Neural crest cell (in vitro differentiated cells): ENCODE measurements at regions not wholly inside any gene's neighbourhood (a gene's known extent, or its start where the extent isn't known, plus 50 kb on each side); places are given as distances from the start of the nearest gene placed in this dataset.

Experiments
- DNase-seq: peaks from one replicate; pipeline ENCODE4 v3.0.0; 2021; ENCODE audit warnings: low read depth, mixed read lengths, low spot score
- H3K27ac Mint-ChIP-seq: one replicate; pipeline ENCODE4 v1.8.0; 2021; ENCODE audit warnings: mild to moderate bottlenecking, mixed read lengths; ENCODE audit not compliant: unreplicated experiment
- H3K27me3 Mint-ChIP-seq: 2 replicates; pipeline ENCODE4 v1.8.0; 2021; ENCODE audit warnings: low read depth, mild to moderate bottlenecking, mixed read lengths
- H3K36me3 Mint-ChIP-seq: 2 replicates; pipeline ENCODE4 v1.8.0; 2021; ENCODE audit warnings: low read depth, mild to moderate bottlenecking, mixed read lengths
- H3K4me1 Mint-ChIP-seq: 2 replicates; pipeline ENCODE4 v1.8.0; 2021; ENCODE audit warnings: mixed read lengths
- H3K4me3 Mint-ChIP-seq: one replicate; pipeline ENCODE4 v1.8.0; 2021; ENCODE audit warnings: mild to moderate bottlenecking, mixed read lengths
- H3K9me3 Mint-ChIP-seq: 2 replicates; pipeline ENCODE4 v1.8.0; 2021; ENCODE audit warnings: mixed read lengths
- TF ChIP-seq, protein P1 (sequence below): fragments of 200-600 bp; sonication (generic); conservative IDR thresholded peaks from 2 replicates; pipeline ENCODE4 v1.5.0; 2021; ENCODE audit warnings: antibody characterized with exemption, mild to moderate bottlenecking

DNA sequence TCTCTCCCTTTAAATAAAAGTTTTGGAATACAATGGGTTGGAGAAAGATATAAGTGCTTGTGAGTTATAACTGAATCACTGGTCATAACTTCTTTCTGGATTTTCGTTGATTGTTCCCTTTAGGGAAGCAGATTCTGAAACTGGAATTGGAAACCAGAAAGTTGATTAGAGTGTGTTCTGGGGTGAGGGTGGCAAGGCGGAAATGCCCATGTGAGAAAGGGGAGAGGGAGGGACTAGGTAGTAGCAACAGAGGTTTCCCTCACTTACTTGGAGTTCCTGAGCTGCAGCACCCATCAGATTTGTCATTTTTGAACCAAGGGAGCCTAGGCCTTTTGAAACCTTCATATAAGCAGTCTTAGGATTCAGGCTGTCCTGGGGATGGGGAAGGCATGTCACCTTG lies 453.4 kb downstream of the KCNJ3 start:
- DNase-seq, result no peak
- peak overlapping the region; percentile 87 for H3K27ac Mint-ChIP-seq
- TF ChIP-seq, protein P1, sequence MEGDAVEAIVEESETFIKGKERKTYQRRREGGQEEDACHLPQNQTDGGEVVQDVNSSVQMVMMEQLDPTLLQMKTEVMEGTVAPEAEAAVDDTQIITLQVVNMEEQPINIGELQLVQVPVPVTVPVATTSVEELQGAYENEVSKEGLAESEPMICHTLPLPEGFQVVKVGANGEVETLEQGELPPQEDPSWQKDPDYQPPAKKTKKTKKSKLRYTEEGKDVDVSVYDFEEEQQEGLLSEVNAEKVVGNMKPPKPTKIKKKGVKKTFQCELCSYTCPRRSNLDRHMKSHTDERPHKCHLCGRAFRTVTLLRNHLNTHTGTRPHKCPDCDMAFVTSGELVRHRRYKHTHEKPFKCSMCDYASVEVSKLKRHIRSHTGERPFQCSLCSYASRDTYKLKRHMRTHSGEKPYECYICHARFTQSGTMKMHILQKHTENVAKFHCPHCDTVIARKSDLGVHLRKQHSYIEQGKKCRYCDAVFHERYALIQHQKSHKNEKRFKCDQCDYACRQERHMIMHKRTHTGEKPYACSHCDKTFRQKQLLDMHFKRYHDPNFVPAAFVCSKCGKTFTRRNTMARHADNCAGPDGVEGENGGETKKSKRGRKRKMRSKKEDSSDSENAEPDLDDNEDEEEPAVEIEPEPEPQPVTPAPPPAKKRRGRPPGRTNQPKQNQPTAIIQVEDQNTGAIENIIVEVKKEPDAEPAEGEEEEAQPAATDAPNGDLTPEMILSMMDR, result no peak
- H3K4me3 Mint-ChIP-seq, result no peak overlapping the region
- peaks cover 3% of the 10 kb centered on the region for H3K4me1 Mint-ChIP-seq
- H3K36me3 Mint-ChIP-seq, result no peaks in the 10 kb centered on the region
- no peaks in the 10 kb centered on the region for H3K9me3 Mint-ChIP-seq
- no peaks in the 10 kb centered on the region for H3K27me3 Mint-ChIP-seq

DNA sequence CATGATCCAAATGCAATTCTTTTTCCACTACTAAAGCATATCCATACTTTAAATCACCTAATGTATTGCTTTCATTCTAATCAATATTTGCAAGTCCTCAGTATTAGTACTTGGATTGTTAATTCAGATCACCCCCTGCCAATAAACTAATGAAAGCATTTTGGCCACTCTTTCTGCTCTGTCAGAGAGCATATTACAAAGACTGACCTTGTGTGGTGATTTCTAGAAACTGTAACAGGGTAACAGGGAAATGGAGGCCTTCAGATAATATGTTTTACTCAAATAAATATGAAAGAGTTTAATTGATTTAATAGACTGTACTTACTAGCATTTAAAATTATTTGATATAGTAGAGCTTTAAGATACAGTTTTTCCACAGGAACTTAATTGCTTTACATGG lies 453.0 kb downstream of the KCNJ3 start:
- no peak for DNase-seq
- no peaks in the 10 kb centered on the region for H3K27me3 Mint-ChIP-seq

DNA sequence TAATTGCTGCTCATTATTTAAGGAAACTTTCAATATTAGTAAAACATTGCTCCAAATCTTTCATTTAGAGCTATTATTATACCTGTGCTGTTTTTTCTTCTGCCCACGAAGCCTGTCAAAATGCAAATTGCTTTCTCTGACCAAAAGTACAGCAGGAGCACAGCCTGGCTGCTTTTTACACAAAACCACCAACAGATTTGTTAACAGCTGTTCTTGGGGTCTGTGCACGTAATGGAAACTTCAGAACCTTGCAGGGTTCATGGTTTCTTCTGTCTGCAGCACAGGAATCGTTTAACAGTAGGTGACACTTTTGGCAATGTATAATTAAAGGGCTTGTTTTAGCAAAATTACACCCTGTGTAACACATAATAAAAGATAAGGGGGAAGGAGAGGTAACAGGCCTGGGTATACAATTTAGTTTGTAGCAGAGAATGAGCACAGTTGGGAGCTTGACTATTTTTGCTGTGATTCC lies 447.3 kb downstream of the KCNJ3 start:
- no peaks in the 10 kb centered on the region for H3K4me1 Mint-ChIP-seq

More for the DNA sequence above, 453.0 kb downstream of the KCNJ3 start:
- H3K9me3 Mint-ChIP-seq, result no peaks in the 10 kb centered on the region
- H3K4me3 Mint-ChIP-seq, result no peak overlapping the region
- H3K4me1 Mint-ChIP-seq, result peaks cover 3% of the 10 kb centered on the region
- no peaks in the 10 kb centered on the region for H3K36me3 Mint-ChIP-seq
- H3K27ac Mint-ChIP-seq, result no peak overlapping the region
- TF ChIP-seq, protein P1, result no peak

DNA sequence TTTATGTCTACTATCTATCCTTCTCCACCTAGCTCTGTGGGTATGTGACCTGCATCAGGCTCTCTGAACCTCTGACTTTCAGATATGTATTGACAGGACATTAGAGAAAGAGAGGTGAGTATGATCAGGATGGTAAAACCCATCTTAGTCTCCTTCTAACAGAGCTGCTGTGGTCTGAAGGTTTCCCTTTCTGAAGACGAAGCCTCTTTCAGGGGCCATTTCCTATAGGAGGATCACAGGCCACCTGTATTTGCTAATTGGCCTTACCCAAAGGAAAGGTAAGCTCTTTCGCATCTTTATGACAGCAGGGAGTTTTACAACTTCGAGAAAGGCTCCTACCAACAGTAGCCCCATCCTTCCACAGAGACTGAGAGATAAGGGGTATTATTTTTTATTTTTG lies 442.9 kb downstream of the KCNJ3 start:
- H3K4me3 Mint-ChIP-seq, result no peak overlapping the region
- H3K9me3 Mint-ChIP-seq, result no peaks in the 10 kb centered on the region
- DNase-seq, result no peak
- H3K4me1 Mint-ChIP-seq, result no peaks in the 10 kb centered on the region
- no peak overlapping the region for H3K27ac Mint-ChIP-seq
- no peaks in the 10 kb centered on the region for H3K27me3 Mint-ChIP-seq
- TF ChIP-seq, protein P1, result no peak
- no peaks in the 10 kb centered on the region for H3K36me3 Mint-ChIP-seq

More for the DNA sequence above, 447.3 kb downstream of the KCNJ3 start:
- no peaks in the 10 kb centered on the region for H3K9me3 Mint-ChIP-seq
- no peak overlapping the region for H3K4me3 Mint-ChIP-seq
- no peaks in the 10 kb centered on the region for H3K27me3 Mint-ChIP-seq
- no peak overlapping the region for H3K27ac Mint-ChIP-seq
- no peaks in the 10 kb centered on the region for H3K36me3 Mint-ChIP-seq
- no peak for DNase-seq
- TF ChIP-seq, protein P1, result no peak

DNA sequence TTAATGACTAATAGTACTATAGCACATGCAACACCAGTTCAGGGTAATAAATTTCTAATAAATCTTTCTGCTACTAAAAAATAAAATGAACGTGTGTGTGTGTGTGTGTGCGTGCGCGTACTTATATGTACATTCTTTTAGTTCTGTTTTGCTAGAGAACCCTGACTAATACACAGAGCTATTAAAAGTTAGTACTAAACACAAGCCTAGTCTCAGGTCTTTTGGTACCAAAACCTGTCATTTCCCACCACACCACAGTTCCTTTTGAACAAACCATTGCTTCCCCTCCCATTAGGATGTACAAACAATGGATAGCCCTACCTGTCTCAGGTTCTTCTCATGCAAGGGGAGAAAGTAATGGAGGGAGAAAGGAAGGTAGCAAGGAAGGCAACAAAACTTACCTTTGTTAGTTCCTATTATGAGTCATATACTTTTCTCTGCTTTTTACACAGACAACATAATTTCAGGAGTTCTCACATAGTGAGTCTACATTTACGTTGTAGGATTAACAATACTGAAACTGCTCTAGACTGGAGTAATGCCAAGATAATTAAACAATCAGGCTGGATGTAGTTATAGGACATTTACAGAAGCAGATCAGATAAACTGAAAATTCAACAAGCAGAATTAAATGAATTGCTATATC lies 427.2 kb downstream of the KCNJ3 start:
- H3K9me3 Mint-ChIP-seq, result peaks cover 10% of the 10 kb centered on the region
- TF ChIP-seq, protein P1, result no peak

More for the DNA sequence above, 427.2 kb downstream of the KCNJ3 start:
- H3K36me3 Mint-ChIP-seq, result no peaks in the 10 kb centered on the region
- no peaks in the 10 kb centered on the region for H3K4me1 Mint-ChIP-seq
- no peak for DNase-seq
- H3K27me3 Mint-ChIP-seq, result no peaks in the 10 kb centered on the region
- H3K27ac Mint-ChIP-seq, result no peak overlapping the region
- H3K4me3 Mint-ChIP-seq, result no peak overlapping the region
